GM12873 (cell line): ENCODE measurements at regions not wholly inside any gene's neighbourhood (a gene's known extent, or its start where the extent isn't known, plus 50 kb on each side); places are given as distances from the start of the nearest gene placed in this dataset.

Experiments
- TF ChIP-seq, protein P1 (sequence below): IDR thresholded peaks from 2 replicates; pipeline ENCODE4 v1.5.1; 2012; ENCODE audit warnings: low read depth, mild to moderate bottlenecking, moderate library complexity, low read length, control low read depth; ENCODE audit not compliant: insufficient read depth; ENCODE audit errors: missing control alignments

DNA sequence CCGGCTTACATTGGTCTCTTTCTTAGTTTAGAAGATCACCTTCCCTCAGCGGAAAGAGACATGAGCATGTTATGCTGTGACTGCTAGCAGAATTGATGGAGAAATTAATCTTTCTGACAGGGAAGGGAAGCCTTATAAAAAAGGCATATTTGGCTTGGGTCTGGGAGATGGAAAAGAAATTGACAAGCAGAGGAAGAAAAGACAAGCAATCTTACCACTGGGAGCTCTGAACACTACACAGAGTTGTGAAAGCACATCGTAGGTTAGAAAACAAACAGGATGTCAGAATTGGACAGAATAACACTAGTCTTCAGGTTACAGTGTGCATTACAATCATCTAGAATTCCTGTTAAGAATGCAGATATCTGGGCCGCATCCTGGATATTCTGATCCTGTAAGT, 1493.8 kb upstream of the IGFBP7 start:
- TF ChIP-seq, protein P1, sequence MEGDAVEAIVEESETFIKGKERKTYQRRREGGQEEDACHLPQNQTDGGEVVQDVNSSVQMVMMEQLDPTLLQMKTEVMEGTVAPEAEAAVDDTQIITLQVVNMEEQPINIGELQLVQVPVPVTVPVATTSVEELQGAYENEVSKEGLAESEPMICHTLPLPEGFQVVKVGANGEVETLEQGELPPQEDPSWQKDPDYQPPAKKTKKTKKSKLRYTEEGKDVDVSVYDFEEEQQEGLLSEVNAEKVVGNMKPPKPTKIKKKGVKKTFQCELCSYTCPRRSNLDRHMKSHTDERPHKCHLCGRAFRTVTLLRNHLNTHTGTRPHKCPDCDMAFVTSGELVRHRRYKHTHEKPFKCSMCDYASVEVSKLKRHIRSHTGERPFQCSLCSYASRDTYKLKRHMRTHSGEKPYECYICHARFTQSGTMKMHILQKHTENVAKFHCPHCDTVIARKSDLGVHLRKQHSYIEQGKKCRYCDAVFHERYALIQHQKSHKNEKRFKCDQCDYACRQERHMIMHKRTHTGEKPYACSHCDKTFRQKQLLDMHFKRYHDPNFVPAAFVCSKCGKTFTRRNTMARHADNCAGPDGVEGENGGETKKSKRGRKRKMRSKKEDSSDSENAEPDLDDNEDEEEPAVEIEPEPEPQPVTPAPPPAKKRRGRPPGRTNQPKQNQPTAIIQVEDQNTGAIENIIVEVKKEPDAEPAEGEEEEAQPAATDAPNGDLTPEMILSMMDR = no peak

DNA sequence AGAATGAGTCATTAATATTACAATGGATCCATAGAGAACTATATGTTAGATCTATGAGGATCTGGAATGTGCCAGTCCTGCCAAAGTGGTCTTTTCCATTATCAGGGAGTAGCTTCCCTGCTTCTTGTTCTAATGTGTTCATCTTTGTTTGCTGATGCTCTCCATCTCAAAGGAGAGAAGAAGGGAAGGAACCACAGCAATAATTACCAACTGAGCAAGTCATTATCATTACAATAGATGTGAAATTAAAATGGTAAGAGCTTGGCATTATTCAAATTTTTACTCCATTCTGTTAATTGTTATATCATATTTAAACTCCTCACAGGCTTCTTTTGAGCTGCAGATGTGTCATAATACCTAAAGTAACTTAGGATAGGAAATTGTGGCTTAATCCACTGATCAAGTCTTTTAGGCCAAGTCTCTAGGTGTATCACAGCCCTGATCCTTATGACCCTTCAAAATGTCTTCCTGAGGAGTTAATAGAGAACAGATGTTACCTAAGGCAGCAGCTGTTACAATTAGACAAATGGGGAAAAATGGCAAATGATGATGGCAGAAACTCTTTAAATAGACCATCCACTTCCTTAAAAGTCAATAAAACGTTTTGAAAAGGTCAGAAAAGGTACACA, 1492.7 kb upstream of the IGFBP7 start:
- TF ChIP-seq, protein P1 = no peak

DNA sequence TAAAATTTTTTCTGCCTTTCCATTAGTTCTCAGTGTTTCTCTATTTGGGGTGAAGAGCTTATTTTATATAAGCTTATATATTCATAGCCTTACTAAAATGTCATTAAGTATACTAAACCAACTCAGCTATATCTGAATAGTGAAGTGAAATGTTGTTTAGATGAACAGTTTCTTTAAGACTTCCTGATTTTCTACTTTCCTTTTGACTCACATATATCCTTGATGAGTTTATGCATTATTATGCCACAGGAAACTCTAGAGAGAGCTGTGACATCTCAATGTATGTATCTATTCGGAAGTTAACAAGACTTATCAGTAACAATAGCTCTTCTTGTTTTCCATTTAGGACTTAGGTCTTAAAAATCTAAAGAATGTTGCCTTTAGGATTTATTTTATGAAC, 1491.8 kb upstream of the IGFBP7 start:
- TF ChIP-seq, protein P1 = no peak

DNA sequence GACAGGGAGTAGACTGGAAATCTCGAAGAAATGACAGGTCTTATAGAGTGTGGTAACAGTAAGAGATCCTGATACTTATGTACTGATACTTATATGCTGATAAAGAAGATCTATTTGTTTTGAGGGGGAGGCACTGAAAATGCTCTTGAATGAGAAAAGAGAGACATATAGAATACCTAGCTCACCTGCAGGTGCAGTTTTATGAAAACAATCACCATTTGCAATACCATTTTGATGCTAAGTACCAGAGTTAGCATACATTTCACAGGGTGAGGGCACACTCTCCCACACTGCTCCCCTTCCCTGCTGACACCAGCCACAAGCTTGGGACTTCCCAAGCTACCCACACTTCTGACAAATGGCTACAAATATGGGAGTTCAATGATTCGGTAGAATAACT, 1490.1 kb upstream of the IGFBP7 start:
- TF ChIP-seq, protein P1 = no peak

DNA sequence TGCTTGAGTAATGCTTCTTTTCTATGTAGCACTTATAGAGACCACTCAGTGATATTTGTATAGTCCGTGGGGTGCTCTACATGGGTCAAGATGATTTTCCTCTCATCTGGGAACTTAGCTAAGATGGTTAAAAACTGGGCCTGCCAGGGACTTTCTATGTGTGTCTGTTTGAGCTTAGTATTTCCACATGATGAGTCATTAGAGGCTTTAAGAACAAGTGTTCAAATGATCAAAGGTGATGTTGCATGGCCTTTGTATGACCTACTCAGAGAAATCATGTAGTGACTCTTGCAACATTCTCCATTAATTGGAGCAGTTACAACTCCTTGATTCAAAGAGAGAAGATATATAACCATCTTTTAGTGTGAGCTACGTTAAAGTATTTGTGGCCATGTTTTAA, 1480.5 kb upstream of the IGFBP7 start:
- TF ChIP-seq, protein P1 = no peak

DNA sequence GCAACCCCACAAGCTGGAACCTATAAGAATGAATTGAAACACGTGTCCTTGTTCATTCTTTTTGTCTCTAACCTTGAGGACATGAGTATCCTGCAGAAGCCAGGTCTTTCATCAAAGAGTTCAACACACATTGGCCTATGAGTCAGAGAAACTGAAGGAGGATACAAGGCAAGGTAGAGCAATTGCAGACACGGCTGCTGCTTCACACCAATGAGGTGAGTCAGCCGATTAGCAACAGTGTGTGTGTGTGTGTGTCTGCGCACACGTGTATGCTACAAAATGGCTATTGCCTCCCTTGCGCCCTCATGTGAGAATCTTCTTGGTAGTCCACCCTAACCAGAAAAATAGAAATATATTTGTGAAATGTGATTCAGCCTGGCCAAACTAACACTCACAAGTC, 1477.7 kb upstream of the IGFBP7 start:
- TF ChIP-seq, protein P1 = no peak

DNA sequence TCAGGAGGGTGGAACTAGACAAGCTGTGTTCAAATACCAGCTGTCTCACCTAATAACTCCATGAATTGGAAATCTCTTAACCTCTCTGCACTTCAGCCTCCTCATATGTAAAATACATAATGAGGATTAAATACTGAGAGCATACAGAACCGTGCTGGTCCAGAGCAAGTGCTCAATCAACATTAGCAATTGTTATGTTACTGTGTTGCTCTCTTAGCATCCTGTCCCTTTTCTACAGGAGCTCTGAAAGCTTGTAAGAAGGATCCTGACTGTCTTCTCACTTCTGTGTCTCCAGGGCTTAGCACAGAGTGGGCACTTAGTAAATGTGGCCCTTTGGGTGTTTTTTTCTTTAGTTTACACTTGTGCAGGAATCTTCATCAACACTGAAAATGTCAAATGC, 1456.1 kb upstream of the IGFBP7 start:
- TF ChIP-seq, protein P1 = no peak
